A673 (cell line): ENCODE measurements at regions not wholly inside any gene's neighbourhood (a gene's known extent, or its start where the extent isn't known, plus 50 kb on each side); places are given as distances from the start of the nearest gene placed in this dataset.

Experiments used
- BruUV-seq: library from RNA; stranded (reverse); fragments of 400-500 nt; replicated peaks from 2 replicates; lab custom pipeline; 2021; lab: Mats Ljungman, UMichigan
- CTCF ChIA-PET: fragments of 300-600 bp; sonication (Branson Sonifier 250); formaldehyde crosslinking; loops from one replicate; lab custom pipeline; 2022; ENCODE audit warnings: antibody characterized with exemption; lab: Charles Lee
- POLR2A ChIA-PET: fragments of 300-600 bp; sonication (Branson Sonifier 250); formaldehyde crosslinking; loops from one replicate; lab custom pipeline; 2022; ENCODE audit warnings: antibody characterized with exemption; ENCODE audit not compliant: low non-redundant PET; lab: Charles Lee
- DNase-seq: peaks from one replicate; pipeline ENCODE4 v3.0.0-alpha.2; 2015; ENCODE audit warnings: low spot score
- H3K27ac ChIP-seq: fragments of 200-600 bp; sonication (generic); 2 replicates; pipeline ENCODE4 v1.5.1; 2016; ENCODE audit warnings: mixed run types, low read depth, mild to moderate bottlenecking, mixed read lengths, antibody characterized with exemption, low read length; ENCODE audit not compliant: poor library complexity, severe bottlenecking
- H3K27me3 ChIP-seq: fragments of 200-600 bp; sonication (generic); replicated peaks from 2 replicates; pipeline ENCODE4 v1.6.1; 2017; ENCODE audit warnings: mixed run types, low read depth, mild to moderate bottlenecking, mixed read lengths, antibody characterized with exemption, low read length; ENCODE audit not compliant: insufficient read depth, poor library complexity
- H3K36me3 ChIP-seq: fragments of 200-600 bp; sonication (generic); 2 replicates; pipeline ENCODE4 v1.6.1; 2016; ENCODE audit warnings: mixed run types, mild to moderate bottlenecking, mixed read lengths, antibody characterized with exemption, low read length; ENCODE audit not compliant: insufficient read depth, poor library complexity, severe bottlenecking
- H3K4me1 ChIP-seq: fragments of 200-600 bp; sonication (generic); 2 replicates; pipeline ENCODE4 v1.6.1; 2017; ENCODE audit warnings: mixed run types, mild to moderate bottlenecking, mixed read lengths, antibody characterized with exemption, low read length; ENCODE audit not compliant: insufficient read depth, poor library complexity, severe bottlenecking
- H3K4me3 ChIP-seq: fragments of 200-600 bp; sonication (generic); 2 replicates; pipeline ENCODE4 v1.5.1; 2016; ENCODE audit warnings: low read depth, mixed run types, mild to moderate bottlenecking, mixed read lengths, low read length; ENCODE audit not compliant: poor library complexity, severe bottlenecking
- H3K9me3 ChIP-seq: fragments of 200-600 bp; sonication (generic); 2 replicates; pipeline ENCODE4 v1.6.1; 2016; ENCODE audit warnings: mixed run types, low read depth, mild to moderate bottlenecking, mixed read lengths, antibody characterized with exemption, low read length; ENCODE audit not compliant: poor library complexity, severe bottlenecking
- EZH2 ChIP-seq: fragments of 200-600 bp; sonication (generic); IDR thresholded peaks from 2 replicates; pipeline ENCODE4 v1.6.1; 2017; ENCODE audit warnings: borderline replicate concordance, low read depth, mild to moderate bottlenecking, mixed read lengths, antibody characterized with exemption, low read length; ENCODE audit not compliant: poor library complexity, severe bottlenecking
- intact Hi-C: fragments of 100-400 bp; cut with micrococcal nuclease; formaldehyde crosslinking; loops from one replicate; pipeline ENCODE4 v1.10.0; 2022; ENCODE audit not compliant: unreplicated experiment
- TF ChIP-seq, protein P1 (sequence below): fragments of 300-800, 200-600 bp; sonication (generic); conservative IDR thresholded peaks from 2 replicates; pipeline ENCODE4 v1.5.1; 2017; ENCODE audit warnings: low read depth, mild to moderate bottlenecking, antibody characterized with exemption, low read length, moderate library complexity, mixed read lengths

DNA sequence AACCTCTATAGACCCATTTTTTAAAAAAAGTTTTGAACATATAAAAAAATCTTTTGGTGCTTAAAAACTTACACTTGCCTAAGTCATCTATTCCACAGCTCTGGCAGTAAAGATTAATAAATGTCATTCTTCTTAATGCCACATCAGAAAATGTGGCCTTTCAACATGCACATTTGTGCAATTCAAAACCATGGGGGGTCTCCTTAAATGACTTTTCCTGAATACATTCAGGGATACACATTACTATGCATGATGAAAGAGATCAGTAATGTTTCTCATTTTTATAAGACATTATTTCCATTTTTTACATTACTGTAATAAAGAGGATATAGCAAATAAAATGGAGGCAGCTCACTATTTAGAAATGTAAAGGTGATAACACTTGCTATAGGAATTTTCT lies 142.3 kb downstream of the RBM43 start:
- Histone ChIP-seq H3K4me3 (no peak overlapping the region), H3K9me3 (peaks cover 17% of the 10 kb centered on the region), H3K27me3 (no peaks in the 10 kb centered on the region), H3K4me1 (peaks cover 10% of the 10 kb centered on the region), H3K36me3 (no peaks in the 10 kb centered on the region), H3K27ac (peak overlapping the region; percentile 66)
- intact Hi-C loops = no loop called here
- no TSS peak for BruUV-seq
- ChIA-PET POLR2A (no interaction called here), CTCF (no interaction called here)
- peak; percentile 70 for DNase-seq
- TF ChIP-seq, protein P1, sequence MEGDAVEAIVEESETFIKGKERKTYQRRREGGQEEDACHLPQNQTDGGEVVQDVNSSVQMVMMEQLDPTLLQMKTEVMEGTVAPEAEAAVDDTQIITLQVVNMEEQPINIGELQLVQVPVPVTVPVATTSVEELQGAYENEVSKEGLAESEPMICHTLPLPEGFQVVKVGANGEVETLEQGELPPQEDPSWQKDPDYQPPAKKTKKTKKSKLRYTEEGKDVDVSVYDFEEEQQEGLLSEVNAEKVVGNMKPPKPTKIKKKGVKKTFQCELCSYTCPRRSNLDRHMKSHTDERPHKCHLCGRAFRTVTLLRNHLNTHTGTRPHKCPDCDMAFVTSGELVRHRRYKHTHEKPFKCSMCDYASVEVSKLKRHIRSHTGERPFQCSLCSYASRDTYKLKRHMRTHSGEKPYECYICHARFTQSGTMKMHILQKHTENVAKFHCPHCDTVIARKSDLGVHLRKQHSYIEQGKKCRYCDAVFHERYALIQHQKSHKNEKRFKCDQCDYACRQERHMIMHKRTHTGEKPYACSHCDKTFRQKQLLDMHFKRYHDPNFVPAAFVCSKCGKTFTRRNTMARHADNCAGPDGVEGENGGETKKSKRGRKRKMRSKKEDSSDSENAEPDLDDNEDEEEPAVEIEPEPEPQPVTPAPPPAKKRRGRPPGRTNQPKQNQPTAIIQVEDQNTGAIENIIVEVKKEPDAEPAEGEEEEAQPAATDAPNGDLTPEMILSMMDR = no peak
- TF ChIP-seq EZH2 = no peak

DNA sequence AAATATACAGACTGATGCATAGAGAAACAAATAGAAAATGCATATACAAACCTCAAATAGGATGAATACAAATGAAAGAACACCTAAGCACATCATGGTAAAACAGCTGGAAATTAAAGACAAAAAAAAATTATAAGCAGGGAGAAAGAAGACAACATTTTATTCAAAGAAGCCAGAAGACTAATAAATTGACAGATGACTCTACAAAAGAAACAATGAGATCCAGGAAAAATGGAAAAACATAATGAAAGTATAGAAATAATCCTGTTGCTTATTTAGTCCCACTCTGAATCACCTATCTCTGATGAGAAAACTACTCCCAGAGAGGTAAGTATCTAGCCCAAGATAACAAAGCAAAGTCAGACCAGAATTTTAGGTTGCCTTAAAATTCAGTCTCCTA lies 143.4 kb downstream of the RBM43 start:
- Histone ChIP-seq H3K4me1 (peaks cover 10% of the 10 kb centered on the region), H3K36me3 (no peaks in the 10 kb centered on the region), H3K27me3 (no peaks in the 10 kb centered on the region), H3K4me3 (no peak overlapping the region), H3K27ac (no peak overlapping the region), H3K9me3 (peaks cover 17% of the 10 kb centered on the region)
- ChIA-PET POLR2A (no interaction called here), CTCF (no interaction called here)
- BruUV-seq = no TSS peak
- TF ChIP-seq, protein P1 = no peak
- TF ChIP-seq EZH2 = no peak
- intact Hi-C loops = no loop called here
- DNase-seq = no peak

DNA sequence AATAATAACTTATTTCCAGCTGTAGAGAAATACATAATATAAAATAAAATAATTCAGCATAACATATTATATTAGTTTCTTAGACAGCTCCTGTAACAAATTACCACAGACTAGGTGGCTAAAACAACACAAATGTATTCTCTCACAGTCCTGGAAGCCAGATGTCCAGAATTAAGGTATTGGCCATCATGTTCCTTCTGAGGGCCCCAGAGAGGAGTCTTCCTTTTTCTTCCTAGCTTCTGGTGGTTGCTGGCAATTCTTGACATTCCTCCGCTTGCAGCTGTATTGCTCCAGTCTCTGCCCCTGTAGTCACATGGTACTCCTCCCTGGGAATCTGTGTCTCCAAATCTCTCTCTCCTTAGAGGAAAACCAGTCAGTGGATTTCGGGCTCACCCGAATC lies 146.8 kb downstream of the RBM43 start:
- Histone ChIP-seq H3K4me3 (no peak overlapping the region), H3K27ac (no peak overlapping the region), H3K36me3 (no peaks in the 10 kb centered on the region), H3K4me1 (peaks cover 7% of the 10 kb centered on the region), H3K9me3 (peaks cover 17% of the 10 kb centered on the region), H3K27me3 (no peaks in the 10 kb centered on the region)
- no TSS peak for BruUV-seq
- no peak for TF ChIP-seq EZH2
- TF ChIP-seq, protein P1 = no peak
- DNase-seq = no peak
- CTCF ChIA-PET = no interaction called here
- POLR2A ChIA-PET = no interaction called here
- intact Hi-C loops = no loop called here
